ENCODE measurements at regions not wholly inside any gene's neighbourhood (a gene's known extent, or its start where the extent isn't known, plus 50 kb on each side); places are given as distances from the start of the nearest gene placed in this dataset.

DNA sequence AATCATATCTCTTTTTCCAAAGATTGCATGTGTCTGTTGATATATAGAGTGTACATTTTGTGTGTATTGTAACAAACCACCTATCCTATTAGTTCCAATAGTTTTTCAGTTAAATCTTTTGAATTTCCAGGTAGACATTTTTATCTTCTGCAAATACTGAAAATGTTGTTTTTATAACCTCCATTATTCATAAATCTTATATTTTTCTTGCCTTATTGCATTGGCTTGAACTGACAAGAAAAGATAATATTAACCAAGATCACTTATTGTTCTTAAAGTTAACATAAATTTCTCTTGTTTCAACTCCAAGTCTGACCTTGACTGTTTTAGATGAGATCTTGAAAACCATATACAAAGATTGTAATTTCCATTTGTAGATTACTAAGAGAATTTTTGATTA is 251.6 kb downstream of the IRX2 start:
- Histone ChIP-seq H2AFZ (ENCODE audit: low read depth) (no peak overlapping the region), H3K4me1 (ENCODE audit: low read depth, poor library complexity, severe bottlenecking) (no peaks in the 10 kb centered on the region), H3K9ac (no peak overlapping the region), H3K4me3 (IDR thresholded peaks at IDR 0.05; ENCODE audit: insufficient read depth, low read depth, low read length) (no peak overlapping the region), H4K20me1 (ENCODE audit: insufficient read depth) (no peaks in the 10 kb centered on the region), H3K36me3 (ENCODE audit: insufficient read depth) (no peaks in the 10 kb centered on the region), H3K79me2 (ENCODE audit: insufficient read depth, low read depth) (no peaks in the 10 kb centered on the region), H3K27me3 (ENCODE audit: insufficient read depth, low read depth) (no peaks in the 10 kb centered on the region), H3K4me2 (no peak overlapping the region), H3K27ac (no peak overlapping the region)
- TF ChIP-seq, protein P1, sequence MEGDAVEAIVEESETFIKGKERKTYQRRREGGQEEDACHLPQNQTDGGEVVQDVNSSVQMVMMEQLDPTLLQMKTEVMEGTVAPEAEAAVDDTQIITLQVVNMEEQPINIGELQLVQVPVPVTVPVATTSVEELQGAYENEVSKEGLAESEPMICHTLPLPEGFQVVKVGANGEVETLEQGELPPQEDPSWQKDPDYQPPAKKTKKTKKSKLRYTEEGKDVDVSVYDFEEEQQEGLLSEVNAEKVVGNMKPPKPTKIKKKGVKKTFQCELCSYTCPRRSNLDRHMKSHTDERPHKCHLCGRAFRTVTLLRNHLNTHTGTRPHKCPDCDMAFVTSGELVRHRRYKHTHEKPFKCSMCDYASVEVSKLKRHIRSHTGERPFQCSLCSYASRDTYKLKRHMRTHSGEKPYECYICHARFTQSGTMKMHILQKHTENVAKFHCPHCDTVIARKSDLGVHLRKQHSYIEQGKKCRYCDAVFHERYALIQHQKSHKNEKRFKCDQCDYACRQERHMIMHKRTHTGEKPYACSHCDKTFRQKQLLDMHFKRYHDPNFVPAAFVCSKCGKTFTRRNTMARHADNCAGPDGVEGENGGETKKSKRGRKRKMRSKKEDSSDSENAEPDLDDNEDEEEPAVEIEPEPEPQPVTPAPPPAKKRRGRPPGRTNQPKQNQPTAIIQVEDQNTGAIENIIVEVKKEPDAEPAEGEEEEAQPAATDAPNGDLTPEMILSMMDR (conservative IDR thresholded peaks at IDR 0.05; ENCODE audit: low read depth, low read length) = no peak

DNA sequence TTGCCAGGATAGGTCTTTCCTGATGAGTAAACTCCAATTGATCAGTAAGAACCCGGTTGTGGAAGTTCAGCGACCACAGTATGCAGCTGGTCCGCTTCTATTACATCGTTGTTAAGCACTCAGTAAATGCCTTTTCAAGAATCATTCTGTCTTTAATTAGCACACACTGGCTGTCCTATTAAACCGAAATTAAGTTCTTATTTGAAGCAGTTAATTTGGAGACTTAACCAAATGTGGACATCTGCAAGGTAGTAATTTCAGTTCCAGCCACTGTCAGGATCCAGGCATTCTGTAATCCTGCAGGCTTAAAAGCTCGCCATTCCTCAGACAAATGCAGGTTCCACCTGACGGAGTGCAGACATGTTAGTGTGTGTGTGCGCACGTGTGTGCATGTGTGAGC is 254.6 kb downstream of the IRX2 start:
- no peak overlapping the region for H2AFZ ChIP-seq (ENCODE audit: low read depth)
- H4K20me1 ChIP-seq (ENCODE audit: insufficient read depth) = no peaks in the 10 kb centered on the region
- no peaks in the 10 kb centered on the region for H3K4me1 ChIP-seq (ENCODE audit: low read depth, poor library complexity, severe bottlenecking)
- H3K36me3 ChIP-seq (ENCODE audit: insufficient read depth) = no peaks in the 10 kb centered on the region
- H3K4me3 ChIP-seq (IDR thresholded peaks at IDR 0.05; ENCODE audit: insufficient read depth, low read depth, low read length) = no peak overlapping the region
- H3K27ac ChIP-seq = no peak overlapping the region
- H3K79me2 ChIP-seq (ENCODE audit: insufficient read depth, low read depth) = no peaks in the 10 kb centered on the region
- no peaks in the 10 kb centered on the region for H3K27me3 ChIP-seq (ENCODE audit: insufficient read depth, low read depth)
- TF ChIP-seq, protein P1 (conservative IDR thresholded peaks at IDR 0.05; ENCODE audit: low read depth, low read length) = no peak
- H3K9ac ChIP-seq = no peak overlapping the region
- H3K4me2 ChIP-seq = no peak overlapping the region

DNA sequence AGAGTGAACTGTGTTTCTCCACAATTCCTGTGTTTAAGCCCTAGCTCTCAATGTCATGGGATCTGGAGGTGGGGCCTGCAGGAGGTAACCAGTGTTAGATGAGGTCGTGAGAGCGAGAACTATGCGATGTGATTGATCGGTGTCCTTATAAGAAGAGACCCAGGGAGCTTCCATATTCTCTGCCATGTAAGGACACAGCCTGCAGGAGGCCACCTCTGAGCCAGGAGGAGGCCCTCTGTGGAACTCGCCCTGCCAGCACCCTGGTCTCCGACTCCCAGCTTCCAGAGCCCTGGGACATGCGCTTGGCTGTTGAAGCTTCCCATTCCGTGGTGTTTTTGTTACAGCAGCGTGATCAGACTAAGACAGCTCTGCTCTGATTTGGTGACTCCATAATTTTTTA is 255.4 kb downstream of the IRX2 start:
- TF ChIP-seq, protein P1 (conservative IDR thresholded peaks at IDR 0.05; ENCODE audit: low read depth, low read length) = no peak
- Histone ChIP-seq H3K27ac (no peak overlapping the region), H3K4me3 (IDR thresholded peaks at IDR 0.05; ENCODE audit: insufficient read depth, low read depth, low read length) (no peak overlapping the region), H3K4me2 (no peak overlapping the region), H3K4me1 (ENCODE audit: low read depth, poor library complexity, severe bottlenecking) (no peaks in the 10 kb centered on the region), H3K27me3 (ENCODE audit: insufficient read depth, low read depth) (no peaks in the 10 kb centered on the region), H3K79me2 (ENCODE audit: insufficient read depth, low read depth) (no peaks in the 10 kb centered on the region), H2AFZ (ENCODE audit: low read depth) (no peak overlapping the region), H3K9ac (no peak overlapping the region), H4K20me1 (ENCODE audit: insufficient read depth) (no peaks in the 10 kb centered on the region), H3K36me3 (ENCODE audit: insufficient read depth) (no peaks in the 10 kb centered on the region)

DNA sequence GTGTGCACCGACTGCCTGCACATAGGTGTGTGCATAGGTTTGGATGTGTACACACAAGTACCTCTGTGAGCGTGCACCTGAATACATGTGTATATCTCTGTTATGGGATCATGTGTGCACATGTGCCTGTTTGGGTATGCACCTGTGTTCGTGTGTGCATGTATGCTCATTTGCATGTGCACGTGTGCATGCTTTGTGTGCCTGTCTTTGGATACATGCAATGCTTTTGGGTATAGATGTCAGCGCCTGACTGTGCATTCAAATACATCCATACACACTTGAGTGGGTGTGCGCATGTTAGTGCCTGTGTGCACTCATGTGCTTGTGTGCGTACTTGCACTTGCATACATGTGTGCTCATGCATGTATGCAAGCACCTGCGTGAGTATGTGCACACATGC is 258.1 kb downstream of the IRX2 start:
- Histone ChIP-seq H3K36me3 (ENCODE audit: insufficient read depth) (no peaks in the 10 kb centered on the region), H3K27ac (no peak overlapping the region), H3K9ac (no peak overlapping the region), H3K4me2 (no peak overlapping the region), H3K4me3 (IDR thresholded peaks at IDR 0.05; ENCODE audit: insufficient read depth, low read depth, low read length) (no peak overlapping the region), H3K4me1 (ENCODE audit: low read depth, poor library complexity, severe bottlenecking) (no peaks in the 10 kb centered on the region), H3K79me2 (ENCODE audit: insufficient read depth, low read depth) (no peaks in the 10 kb centered on the region), H2AFZ (ENCODE audit: low read depth) (no peak overlapping the region), H3K27me3 (ENCODE audit: insufficient read depth, low read depth) (no peaks in the 10 kb centered on the region), H4K20me1 (ENCODE audit: insufficient read depth) (no peaks in the 10 kb centered on the region)
- TF ChIP-seq, protein P1 (conservative IDR thresholded peaks at IDR 0.05; ENCODE audit: low read depth, low read length) = no peak

DNA sequence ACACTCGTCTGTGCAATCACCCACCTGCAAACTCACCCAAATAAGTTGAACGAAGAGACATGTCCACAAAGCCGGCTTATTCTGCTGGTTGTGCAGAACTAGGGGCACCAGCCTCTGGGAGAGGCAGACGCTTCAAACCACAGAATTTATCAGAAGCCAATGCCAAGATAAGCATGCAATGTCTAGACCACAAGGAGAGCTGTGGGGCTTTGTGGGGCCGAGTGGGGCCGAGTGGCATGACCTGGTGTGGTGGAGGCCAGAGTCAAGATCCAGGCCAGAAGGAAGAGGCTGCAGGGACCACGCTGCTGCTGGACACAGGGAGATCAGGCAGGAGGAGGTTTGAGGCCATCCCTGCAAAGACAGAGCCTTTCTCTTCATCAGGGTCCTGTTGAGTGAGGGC is 259.0 kb downstream of the IRX2 start:
- H3K4me1 ChIP-seq (ENCODE audit: low read depth, poor library complexity, severe bottlenecking) = no peaks in the 10 kb centered on the region
- TF ChIP-seq, protein P1 (conservative IDR thresholded peaks at IDR 0.05; ENCODE audit: low read depth, low read length) = no peak
- no peaks in the 10 kb centered on the region for H3K27me3 ChIP-seq (ENCODE audit: insufficient read depth, low read depth)
- H3K4me3 ChIP-seq (IDR thresholded peaks at IDR 0.05; ENCODE audit: insufficient read depth, low read depth, low read length) = no peak overlapping the region
- no peak overlapping the region for H2AFZ ChIP-seq (ENCODE audit: low read depth)
- H3K36me3 ChIP-seq (ENCODE audit: insufficient read depth) = no peaks in the 10 kb centered on the region
- H4K20me1 ChIP-seq (ENCODE audit: insufficient read depth) = no peaks in the 10 kb centered on the region
- H3K9ac ChIP-seq = no peak overlapping the region
- H3K79me2 ChIP-seq (ENCODE audit: insufficient read depth, low read depth) = no peaks in the 10 kb centered on the region
- no peak overlapping the region for H3K4me2 ChIP-seq
- H3K27ac ChIP-seq = no peak overlapping the region

Data from KMS-11 (cell line).